SW 1271 (cell line): ENCODE measurements at regions not wholly inside any gene's neighbourhood (a gene's known extent, or its start where the extent isn't known, plus 50 kb on each side); places are given as distances from the start of the nearest gene placed in this dataset.

Experiments used
- DNase-seq, 2 experiments: peaks; one replicate each; lab custom pipeline; 2025; lab: John Stamatoyannopoulos, UW

- DNase-seq, result no peak
Measured at GRCh38 chr21:16492892-16493291, 763.1 kb downstream of the USP25 start.

DNA sequence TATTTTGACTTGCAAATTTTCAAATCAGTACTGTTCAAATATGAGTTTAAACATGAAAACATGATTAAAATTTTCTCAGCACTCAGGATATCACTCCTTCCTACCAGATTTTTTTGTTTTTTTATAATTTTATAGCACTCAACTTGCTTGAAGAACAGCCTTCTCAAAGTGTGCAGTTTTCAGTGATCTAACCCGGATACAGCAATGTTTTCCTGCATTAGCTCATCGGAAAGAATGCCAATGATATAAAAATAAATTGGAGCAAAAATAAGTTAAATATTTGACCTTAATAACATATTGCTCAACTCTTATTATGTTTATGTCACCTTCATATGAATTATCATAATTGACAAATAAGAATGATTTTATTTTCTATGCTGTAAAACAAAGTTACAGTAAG, 766.8 kb downstream of the USP25 start:
- DNase-seq, result no peak

DNA sequence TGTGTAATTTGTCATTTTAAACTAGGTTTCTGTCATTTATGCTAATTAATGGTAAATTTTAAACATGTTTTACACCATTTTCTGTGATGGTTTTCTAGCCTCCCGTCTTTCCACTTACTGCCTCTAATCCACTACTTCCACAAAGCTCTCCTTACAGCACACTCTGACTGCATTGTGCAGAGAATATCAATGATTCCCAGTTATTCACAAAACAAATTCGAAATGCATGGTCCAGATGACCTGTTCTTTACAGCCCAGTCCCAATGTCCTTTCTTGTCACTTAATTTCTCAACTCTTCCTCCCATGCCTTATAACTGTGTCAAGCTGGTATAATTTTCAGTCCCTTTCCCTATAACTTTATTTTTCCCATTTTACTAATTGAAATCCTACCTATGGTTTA, 770.5 kb downstream of the USP25 start:
- no peak for DNase-seq

DNA sequence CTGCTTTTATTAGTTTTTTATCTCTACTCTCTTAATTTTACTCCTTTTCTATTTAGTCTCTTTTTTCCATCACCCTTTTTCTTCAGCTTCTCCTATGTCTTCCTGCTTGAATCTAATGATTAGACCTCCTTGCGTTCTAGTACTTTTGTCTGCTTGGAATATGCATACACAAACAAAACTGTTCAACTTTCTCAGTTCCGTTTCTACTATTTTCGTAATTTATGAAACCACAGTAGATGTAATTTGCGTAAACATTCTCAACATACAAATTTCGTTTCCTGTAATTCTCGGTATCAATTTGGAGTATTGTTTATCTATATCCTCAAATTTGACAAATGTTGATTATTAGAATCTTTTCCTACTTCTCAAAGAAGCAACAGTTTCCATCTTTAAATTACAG, 772.5 kb downstream of the USP25 start:
- DNase-seq, result no peak

DNA sequence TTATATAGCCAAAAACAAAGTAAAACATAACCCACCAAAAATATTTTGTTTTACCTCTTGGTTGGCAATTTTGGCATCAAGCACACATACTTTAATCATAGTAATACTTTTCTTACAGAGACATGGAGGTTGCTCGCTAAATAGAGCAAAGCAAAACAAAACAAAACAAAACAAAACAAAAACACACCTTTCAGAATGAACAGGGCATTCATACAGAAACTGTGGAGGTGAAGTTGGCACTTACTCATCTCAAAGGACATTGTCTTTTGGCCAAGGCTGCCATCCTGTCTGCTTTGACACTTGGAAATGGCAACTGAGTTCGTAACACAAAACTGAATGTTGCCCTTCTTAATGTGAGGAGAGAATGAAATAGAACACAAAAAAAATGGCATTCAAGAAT, 773.1 kb downstream of the USP25 start:
- no peak for DNase-seq

GRCh38 chr21:16504281-16504680, 774.5 kb downstream of the USP25 start:
- no peak for DNase-seq

DNA sequence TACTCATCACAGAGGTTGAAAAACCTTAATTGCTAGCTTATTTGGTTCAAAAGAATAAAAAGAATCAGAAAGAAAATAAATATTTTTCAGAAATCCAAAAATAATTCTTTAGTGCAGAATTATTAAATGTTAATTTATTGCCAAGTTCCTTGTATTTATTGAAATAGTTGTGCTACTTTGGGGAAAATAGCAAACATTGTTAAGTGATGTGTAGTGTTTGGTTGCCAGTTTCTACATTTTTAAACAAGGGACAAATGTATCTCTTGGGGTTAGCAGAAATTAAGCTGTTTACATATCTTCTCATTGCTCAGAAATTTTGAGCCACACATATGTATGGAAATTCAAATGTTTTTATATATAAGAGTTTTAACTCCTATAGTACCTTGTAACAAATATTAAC, 775.0 kb downstream of the USP25 start:
- no peak for DNase-seq

DNA sequence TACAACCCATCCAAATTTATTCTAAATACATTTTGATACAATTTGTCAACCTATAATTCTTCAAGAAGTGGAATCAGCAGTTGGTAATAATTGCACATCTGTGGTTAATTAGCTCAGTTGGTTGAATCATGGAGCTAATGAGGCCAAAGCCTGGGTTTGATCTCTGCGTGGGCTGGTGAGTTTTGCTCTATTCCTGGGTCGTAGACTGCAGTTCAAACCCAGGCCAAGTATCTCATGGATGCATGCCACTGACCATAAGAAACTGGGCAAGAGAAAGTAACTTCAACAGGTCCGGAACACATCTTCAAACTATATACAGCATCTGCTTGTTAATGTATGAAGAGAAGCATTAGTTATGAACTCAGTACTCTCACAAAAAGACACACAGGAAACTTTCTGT, 779.7 kb downstream of the USP25 start:
- DNase-seq, result no peak

DNA sequence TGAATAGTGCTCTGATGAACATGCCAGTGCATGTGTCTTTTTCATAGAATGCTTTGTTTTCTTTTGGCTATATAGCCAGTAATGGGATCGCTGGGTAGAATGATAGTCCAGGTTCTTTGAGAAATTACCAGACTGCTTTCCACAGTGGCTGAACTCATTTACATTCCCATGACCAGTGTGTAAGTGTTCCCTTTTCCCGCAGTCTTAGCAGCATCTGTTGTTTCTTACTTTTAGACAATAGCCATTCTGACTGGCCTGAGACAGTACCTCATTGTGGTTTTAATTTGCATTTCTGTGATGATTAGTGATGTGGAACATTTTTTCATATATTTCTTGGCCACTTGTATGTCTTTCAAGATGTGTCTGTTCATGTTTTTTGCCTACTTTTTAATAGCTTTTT, 784.5 kb downstream of the USP25 start:
- no peak for DNase-seq

GRCh38 chr21:16517383-16517782, 787.6 kb downstream of the USP25 start:
- no peak for DNase-seq

DNA sequence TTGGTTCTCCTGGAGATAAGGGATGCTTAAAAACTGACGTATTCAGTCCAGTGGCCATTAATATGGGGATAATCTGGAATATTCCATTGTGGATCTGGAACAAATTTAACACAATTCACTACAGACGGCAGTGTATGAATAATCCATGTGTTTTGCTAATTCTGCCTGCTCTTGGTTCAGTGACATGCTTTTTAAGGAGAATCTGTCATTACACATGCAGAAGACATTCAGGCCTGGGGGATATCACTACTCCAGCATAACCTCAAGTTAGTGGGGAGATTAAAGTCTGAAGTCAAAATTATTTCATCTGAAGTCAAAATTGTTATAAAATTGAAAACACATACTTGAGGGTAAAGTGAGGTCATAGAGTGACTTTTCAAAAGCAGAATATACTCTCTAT, 789.3 kb downstream of the USP25 start:
- DNase-seq, result no peak

DNA sequence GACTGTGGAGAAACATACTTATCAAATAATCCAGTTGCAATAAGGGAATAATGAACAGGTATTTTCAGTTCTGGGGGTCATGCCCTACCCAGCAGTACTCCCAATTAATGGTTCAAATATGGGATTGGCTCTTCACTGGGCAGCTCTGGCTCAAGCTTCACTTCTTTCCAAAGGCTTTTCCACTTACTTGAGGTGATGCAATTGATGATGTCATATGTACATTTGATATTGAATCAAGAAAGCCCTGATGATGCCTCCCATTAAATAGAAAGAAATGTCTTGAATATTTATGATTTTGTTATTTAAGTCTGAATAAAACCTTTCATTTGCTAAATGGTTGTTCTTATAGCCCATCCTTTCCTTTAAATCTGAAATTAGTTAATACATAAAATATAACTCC, 789.9 kb downstream of the USP25 start:
- no peak for DNase-seq

DNA sequence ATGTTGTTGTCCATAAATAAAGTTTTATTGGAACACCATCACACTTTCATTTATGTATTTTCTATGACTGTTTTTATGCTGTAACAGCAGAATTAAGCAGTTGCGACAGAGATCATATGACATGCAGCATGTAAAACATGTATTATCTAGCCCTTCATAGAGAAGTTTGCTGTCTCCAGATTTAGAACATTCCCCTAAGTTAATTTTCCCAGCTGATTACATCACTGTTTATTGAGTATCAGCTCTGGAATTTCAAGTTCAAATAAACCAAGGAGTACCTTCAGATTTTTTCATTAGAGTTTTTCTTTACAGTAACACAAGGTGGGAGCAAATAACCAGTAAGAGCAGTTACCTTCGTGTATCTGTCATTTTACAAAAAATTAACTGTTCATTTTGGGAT, 792.8 kb downstream of the USP25 start:
- no peak for DNase-seq

GRCh38 chr21:16530656-16531055, 800.9 kb downstream of the USP25 start:
- no peak for DNase-seq

DNA sequence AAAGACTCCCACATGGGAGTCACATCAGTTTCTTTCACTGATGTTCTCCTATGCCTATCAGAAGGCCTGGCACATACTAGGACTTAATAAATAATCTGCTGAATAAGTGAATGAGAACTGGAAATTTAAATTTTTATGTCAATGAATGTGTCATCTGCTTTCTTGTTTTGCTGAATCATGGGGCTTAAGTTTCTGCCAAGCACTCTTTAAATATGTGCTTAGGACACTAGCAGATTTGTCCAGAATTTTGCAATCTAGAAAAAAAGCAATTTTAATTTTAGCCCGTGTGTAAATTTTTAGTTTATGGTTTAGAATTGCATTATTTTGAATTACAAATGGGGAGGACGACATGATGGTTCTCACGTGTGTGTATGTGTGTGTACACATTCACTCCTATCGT, 803.1 kb downstream of the USP25 start:
- no peak for DNase-seq

- no peak for DNase-seq
Measured at GRCh38 chr21:16533692-16534407, 804.1 kb downstream of the USP25 start.

GRCh38 chr21:16534408-16535101, 804.8 kb downstream of the USP25 start:
- no peak for DNase-seq

DNA sequence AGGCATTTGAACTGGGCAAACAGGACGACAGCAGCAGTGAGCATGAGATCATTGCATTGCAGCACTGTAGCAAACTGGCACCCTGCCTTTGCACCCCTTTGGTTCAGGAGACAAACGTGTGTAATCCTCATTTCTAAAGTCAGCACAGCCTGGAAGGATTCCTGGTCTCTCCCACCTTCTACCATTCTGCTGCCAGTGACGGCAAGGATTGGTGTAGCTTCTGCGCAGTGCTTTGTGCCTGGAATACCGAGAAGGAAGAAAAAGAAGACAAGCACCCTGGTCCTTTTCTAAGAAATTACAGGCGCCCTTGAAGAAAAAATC, 805.3 kb downstream of the USP25 start:
- DNase-seq, result no peak

- DNase-seq, result no peak
Measured at GRCh38 chr21:16535626-16536025, 805.8 kb downstream of the USP25 start.

DNA sequence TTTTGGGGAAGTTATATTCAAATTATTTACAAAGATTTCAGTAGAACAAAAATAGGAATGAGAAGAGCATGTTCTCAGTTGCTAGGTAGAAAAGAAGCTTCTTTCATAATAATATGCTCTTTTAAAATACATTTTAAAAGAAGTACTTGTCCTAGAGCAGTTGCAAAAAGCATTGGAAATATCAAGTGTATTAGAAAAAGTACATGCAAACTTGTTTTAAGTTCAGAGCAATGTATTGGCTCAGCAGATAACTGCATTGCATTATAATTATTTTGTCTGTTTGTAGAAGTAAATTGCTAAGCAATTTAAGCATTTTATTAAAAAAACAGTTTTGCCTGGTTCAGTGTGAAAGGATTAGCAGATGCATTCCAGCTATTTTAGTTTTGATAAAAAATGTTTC, 806.4 kb downstream of the USP25 start:
- DNase-seq, result no peak

DNA sequence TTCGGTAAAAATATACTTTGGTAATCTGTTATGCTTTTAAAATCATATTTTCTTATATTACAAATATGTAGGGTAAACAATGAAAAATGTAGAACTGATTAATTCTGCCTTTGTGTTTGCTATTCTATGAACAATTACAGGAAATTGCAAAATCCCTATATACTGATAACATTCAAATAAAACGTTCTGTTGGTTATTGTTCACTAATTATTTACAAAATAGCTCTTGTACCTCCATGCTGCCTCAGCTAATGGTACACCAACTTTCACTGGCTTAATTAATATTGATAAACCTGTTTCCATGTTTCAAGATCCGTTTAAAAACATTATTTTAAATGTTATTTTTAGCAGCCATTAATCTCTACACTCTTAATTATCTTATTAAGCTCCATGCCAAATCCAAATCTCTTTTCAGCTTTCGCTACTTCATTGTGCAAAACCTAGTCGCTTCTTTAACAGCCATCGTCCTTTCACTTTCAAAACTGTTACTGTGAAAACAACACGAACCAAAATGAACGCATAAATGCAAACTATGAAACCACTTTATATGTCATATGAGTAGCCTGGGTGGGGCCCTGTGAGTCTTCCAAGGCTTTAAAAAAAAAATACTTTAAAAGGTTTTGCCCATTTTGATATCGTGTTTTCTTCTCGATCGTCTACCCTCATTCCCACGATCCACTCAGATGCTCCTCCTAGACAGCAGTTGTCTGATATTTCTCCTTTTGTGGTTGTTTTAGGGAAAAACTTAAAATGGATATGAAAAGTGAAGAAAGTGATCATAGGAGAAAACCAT, 807.1 kb downstream of the USP25 start:
- DNase-seq, result no peak

DNA sequence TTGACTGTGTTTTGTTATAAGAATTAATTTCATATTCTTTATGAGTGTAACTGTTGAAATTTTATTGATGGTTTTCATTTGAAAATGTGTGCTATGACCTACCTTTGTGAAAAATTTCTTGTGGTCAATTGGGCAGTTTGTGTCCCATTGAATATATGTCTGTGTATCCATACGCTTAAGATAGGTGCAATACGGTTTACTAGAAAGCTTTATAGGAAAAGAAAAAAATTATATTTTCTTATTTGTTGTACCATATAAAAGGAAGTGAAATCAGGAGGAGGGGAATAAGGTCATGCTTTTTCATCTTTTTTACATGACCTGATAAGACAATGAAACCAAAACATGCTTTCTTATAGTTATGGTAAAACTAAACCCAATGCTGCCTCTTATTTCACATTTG, 807.7 kb downstream of the USP25 start:
- DNase-seq, result no peak

DNA sequence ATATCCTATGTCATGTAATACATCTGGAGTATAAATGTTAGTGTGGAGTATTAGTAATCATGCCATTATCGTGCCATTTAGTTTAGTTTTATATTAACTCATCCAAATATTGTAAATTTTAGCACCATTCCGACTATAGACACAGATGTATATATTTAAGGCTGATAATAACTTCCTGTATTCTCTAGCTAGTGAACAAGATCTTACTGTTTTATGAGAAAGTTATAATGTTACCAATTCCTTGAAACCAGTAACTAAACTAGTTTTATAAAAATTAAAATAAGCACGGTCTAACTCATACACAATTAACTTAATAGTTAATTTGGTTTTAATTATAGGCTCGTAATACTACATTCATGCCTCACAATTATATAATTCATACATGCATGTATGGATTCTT, 808.6 kb downstream of the USP25 start:
- no peak for DNase-seq
